ENCODE measurements at regions not wholly inside any gene's neighbourhood (a gene's known extent, or its start where the extent isn't known, plus 50 kb on each side); places are given as distances from the start of the nearest gene placed in this dataset.

GRCh38 chr14:103198131-103199105 is 75.2 kb downstream of the TNFAIP2 start:
- H2AFZ ChIP-seq = no peak overlapping the region
- no peaks in the 10 kb centered on the region for H3K27me3 ChIP-seq (ENCODE audit: insufficient read depth)
- no peak for ATAC-seq
- H4K20me1 ChIP-seq (replicated peaks; ENCODE audit: insufficient read depth) = no peaks in the 10 kb centered on the region
- no peak overlapping the region for H3K27ac ChIP-seq (ENCODE audit: low read depth)
- H3K27ac Mint-ChIP-seq = no peak overlapping the region
- peaks cover 7% of the 10 kb centered on the region; the same call in 2 of the 3 replicates for H3K36me3 Mint-ChIP-seq (ENCODE audit: low read depth)
- no peaks in the 10 kb centered on the region for H3K4me1 Mint-ChIP-seq
- H3K4me3 ChIP-seq = no peak overlapping the region
- H3K79me2 ChIP-seq (replicated peaks; ENCODE audit: insufficient read depth) = no peaks in the 10 kb centered on the region
- no peaks in the 10 kb centered on the region for H3K4me1 ChIP-seq (ENCODE audit: insufficient read depth)
- no peak overlapping the region for H3K4me2 ChIP-seq
- no peak overlapping the region for H3K4me3 Mint-ChIP-seq
- 0 out of 2 replicates have a peak, but pooled peaks cover 4% of the 10 kb centered on the region for H3K9me2 ChIP-seq (ENCODE audit: insufficient read depth)
- no peaks in the 10 kb centered on the region; the same call in 1 of the 2 replicates for H3K36me3 ChIP-seq (ENCODE audit: insufficient read depth)
- no peak for DNase-seq (ENCODE audit: low spot score)
- TF ChIP-seq NANOG (IDR thresholded peaks at IDR 0.05; ENCODE audit: borderline replicate concordance) = no peak
- no peak for TF ChIP-seq CREB1 (CRISPR knock-in tag; IDR thresholded peaks at IDR 0.05; ENCODE audit: low read depth)
- TF ChIP-seq, protein P1, sequence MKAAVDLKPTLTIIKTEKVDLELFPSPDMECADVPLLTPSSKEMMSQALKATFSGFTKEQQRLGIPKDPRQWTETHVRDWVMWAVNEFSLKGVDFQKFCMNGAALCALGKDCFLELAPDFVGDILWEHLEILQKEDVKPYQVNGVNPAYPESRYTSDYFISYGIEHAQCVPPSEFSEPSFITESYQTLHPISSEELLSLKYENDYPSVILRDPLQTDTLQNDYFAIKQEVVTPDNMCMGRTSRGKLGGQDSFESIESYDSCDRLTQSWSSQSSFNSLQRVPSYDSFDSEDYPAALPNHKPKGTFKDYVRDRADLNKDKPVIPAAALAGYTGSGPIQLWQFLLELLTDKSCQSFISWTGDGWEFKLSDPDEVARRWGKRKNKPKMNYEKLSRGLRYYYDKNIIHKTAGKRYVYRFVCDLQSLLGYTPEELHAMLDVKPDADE (IDR thresholded peaks at IDR 0.05) = no peak
- TF ChIP-seq, protein P2, sequence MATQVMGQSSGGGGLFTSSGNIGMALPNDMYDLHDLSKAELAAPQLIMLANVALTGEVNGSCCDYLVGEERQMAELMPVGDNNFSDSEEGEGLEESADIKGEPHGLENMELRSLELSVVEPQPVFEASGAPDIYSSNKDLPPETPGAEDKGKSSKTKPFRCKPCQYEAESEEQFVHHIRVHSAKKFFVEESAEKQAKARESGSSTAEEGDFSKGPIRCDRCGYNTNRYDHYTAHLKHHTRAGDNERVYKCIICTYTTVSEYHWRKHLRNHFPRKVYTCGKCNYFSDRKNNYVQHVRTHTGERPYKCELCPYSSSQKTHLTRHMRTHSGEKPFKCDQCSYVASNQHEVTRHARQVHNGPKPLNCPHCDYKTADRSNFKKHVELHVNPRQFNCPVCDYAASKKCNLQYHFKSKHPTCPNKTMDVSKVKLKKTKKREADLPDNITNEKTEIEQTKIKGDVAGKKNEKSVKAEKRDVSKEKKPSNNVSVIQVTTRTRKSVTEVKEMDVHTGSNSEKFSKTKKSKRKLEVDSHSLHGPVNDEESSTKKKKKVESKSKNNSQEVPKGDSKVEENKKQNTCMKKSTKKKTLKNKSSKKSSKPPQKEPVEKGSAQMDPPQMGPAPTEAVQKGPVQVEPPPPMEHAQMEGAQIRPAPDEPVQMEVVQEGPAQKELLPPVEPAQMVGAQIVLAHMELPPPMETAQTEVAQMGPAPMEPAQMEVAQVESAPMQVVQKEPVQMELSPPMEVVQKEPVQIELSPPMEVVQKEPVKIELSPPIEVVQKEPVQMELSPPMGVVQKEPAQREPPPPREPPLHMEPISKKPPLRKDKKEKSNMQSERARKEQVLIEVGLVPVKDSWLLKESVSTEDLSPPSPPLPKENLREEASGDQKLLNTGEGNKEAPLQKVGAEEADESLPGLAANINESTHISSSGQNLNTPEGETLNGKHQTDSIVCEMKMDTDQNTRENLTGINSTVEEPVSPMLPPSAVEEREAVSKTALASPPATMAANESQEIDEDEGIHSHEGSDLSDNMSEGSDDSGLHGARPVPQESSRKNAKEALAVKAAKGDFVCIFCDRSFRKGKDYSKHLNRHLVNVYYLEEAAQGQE (IDR thresholded peaks at IDR 0.05; ENCODE audit: unreplicated experiment) = no peak
- no peak for TF ChIP-seq STAT1 (IDR thresholded peaks at IDR 0.05; ENCODE audit: unreplicated experiment)
- no peak for TF ChIP-seq ZNF114 (CRISPR knock-in tag; IDR thresholded peaks at IDR 0.05)
- no peak for TF ChIP-seq POLR2AphosphoS5 (IDR thresholded peaks at IDR 0.05; ENCODE audit: low read depth)
- TF ChIP-seq, protein P3, sequence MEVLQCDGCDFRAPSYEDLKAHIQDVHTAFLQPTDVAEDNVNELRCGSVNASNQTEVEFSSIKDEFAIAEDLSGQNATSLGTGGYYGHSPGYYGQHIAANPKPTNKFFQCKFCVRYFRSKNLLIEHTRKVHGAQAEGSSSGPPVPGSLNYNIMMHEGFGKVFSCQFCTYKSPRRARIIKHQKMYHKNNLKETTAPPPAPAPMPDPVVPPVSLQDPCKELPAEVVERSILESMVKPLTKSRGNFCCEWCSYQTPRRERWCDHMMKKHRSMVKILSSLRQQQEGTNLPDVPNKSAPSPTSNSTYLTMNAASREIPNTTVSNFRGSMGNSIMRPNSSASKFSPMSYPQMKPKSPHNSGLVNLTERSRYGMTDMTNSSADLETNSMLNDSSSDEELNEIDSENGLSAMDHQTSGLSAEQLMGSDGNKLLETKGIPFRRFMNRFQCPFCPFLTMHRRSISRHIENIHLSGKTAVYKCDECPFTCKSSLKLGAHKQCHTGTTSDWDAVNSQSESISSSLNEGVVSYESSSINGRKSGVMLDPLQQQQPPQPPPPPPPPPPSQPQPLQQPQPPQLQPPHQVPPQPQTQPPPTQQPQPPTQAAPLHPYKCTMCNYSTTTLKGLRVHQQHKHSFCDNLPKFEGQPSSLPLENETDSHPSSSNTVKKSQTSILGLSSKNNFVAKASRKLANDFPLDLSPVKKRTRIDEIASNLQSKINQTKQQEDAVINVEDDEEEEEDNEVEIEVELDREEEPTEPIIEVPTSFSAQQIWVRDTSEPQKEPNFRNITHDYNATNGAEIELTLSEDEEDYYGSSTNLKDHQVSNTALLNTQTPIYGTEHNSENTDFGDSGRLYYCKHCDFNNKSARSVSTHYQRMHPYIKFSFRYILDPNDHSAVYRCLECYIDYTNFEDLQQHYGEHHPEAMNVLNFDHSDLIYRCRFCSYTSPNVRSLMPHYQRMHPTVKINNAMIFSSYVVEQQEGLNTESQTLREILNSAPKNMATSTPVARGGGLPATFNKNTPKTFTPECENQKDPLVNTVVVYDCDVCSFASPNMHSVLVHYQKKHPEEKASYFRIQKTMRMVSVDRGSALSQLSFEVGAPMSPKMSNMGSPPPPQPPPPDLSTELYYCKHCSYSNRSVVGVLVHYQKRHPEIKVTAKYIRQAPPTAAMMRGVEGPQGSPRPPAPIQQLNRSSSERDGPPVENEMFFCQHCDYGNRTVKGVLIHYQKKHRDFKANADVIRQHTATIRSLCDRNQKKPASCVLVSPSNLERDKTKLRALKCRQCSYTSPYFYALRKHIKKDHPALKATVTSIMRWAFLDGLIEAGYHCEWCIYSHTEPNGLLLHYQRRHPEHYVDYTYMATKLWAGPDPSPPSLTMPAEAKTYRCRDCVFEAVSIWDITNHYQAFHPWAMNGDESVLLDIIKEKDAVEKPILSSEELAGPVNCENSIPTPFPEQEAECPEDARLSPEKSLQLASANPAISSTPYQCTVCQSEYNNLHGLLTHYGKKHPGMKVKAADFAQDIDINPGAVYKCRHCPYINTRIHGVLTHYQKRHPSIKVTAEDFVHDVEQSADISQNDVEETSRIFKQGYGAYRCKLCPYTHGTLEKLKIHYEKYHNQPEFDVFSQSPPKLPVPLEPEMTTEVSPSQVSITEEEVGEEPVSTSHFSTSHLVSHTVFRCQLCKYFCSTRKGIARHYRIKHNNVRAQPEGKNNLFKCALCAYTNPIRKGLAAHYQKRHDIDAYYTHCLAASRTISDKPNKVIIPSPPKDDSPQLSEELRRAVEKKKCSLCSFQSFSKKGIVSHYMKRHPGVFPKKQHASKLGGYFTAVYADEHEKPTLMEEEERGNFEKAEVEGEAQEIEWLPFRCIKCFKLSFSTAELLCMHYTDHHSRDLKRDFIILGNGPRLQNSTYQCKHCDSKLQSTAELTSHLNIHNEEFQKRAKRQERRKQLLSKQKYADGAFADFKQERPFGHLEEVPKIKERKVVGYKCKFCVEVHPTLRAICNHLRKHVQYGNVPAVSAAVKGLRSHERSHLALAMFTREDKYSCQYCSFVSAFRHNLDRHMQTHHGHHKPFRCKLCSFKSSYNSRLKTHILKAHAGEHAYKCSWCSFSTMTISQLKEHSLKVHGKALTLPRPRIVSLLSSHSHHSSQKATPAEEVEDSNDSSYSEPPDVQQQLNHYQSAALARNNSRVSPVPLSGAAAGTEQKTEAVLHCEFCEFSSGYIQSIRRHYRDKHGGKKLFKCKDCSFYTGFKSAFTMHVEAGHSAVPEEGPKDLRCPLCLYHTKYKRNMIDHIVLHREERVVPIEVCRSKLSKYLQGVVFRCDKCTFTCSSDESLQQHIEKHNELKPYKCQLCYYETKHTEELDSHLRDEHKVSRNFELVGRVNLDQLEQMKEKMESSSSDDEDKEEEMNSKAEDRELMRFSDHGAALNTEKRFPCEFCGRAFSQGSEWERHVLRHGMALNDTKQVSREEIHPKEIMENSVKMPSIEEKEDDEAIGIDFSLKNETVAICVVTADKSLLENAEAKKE (CRISPR knock-in tag; IDR thresholded peaks at IDR 0.05) = no peak
- TF ChIP-seq ZNF331 (CRISPR knock-in tag; IDR thresholded peaks at IDR 0.05; ENCODE audit: low read depth) = no peak
- TF ChIP-seq EZH2phosphoT487 (IDR thresholded peaks at IDR 0.05; ENCODE audit: unreplicated experiment) = no peak
- TF ChIP-seq JUNB (IDR thresholded peaks at IDR 0.05; ENCODE audit: unreplicated experiment) = no peak
- peaks cover 29% of the 10 kb centered on the region for H3K9me3 Mint-ChIP-seq
- peaks cover 6% of the 10 kb centered on the region for H3K27me3 Mint-ChIP-seq (ENCODE audit: insufficient read depth, low read depth, poor library complexity)
- no peaks in the 10 kb centered on the region for H3F3A ChIP-seq (replicated peaks; ENCODE audit: low read depth)

Measured in GM23338 (cell line).